Natural killer cell (primary cell): ENCODE measurements at regions not wholly inside any gene's neighbourhood (a gene's known extent, or its start where the extent isn't known, plus 50 kb on each side); places are given as distances from the start of the nearest gene placed in this dataset.

Experiments
- ATAC-seq, 3 donors: fragments of 150-1000 bp in 2 of 3; fragments of 200-7000 bp in 1 of 3; cut with Tn5 transposase; 1 replicate in 1 of 3; 2 replicates in 2 of 3; pipeline ENCODE4 v1.10.0; 2021; ENCODE audit warnings: mild to moderate bottlenecking in 2 of 3, moderate library complexity in 2 of 3
- DNase-seq, 2 donors: peaks; one replicate each; pipeline versions ENCODE4 v3.0.0 to v3.0.0-alpha.2; 2013 to 2021; ENCODE audit warnings: mixed read lengths in 1 of 2
- H3K27ac ChIP-seq: one replicate; pipeline ENCODE4 v1.5.1; 2013; ENCODE audit warnings: mild to moderate bottlenecking, low read length
- H3K27me3 ChIP-seq: one replicate; pipeline ENCODE4 v1.6.1; 2013; ENCODE audit warnings: low read length; ENCODE audit not compliant: control insufficient read depth, insufficient read depth
- H3K36me3 ChIP-seq: one replicate; pipeline ENCODE4 v1.6.1; 2013; ENCODE audit warnings: low read length; ENCODE audit not compliant: control insufficient read depth, insufficient read depth
- H3K4me1 ChIP-seq: one replicate; pipeline ENCODE4 v1.6.1; 2013; ENCODE audit warnings: low read length; ENCODE audit not compliant: control insufficient read depth, insufficient read depth
- H3K4me3 ChIP-seq: one replicate; pipeline ENCODE4 v1.5.1; 2013; ENCODE audit warnings: low read length
- H3K9me3 ChIP-seq: one replicate; pipeline ENCODE4 v1.6.1; 2013; ENCODE audit warnings: low read length; ENCODE audit not compliant: control insufficient read depth, insufficient read depth
- H3K27ac Mint-ChIP-seq, 2 donors: one replicate each; pipeline ENCODE4 v1.8.0; 2022; ENCODE audit warnings: mild to moderate bottlenecking in 2 of 2, mixed read lengths in 2 of 2, moderate library complexity in 1 of 2
- H3K27me3 Mint-ChIP-seq, 2 donors: one replicate each; pipeline ENCODE4 v1.8.0; 2022; ENCODE audit warnings: low read depth in 2 of 2, mixed read lengths in 2 of 2
- H3K36me3 Mint-ChIP-seq: one replicate; pipeline ENCODE4 v1.8.0; 2022; ENCODE audit warnings: mixed read lengths
- H3K4me1 Mint-ChIP-seq, 2 donors: one replicate each; pipeline ENCODE4 v1.8.0; 2022; ENCODE audit warnings: mixed read lengths in 2 of 2
- H3K4me3 Mint-ChIP-seq: one replicate; pipeline ENCODE4 v1.8.0; 2022; ENCODE audit warnings: mild to moderate bottlenecking, moderate library complexity, mixed read lengths
- H3K9me3 Mint-ChIP-seq, 2 donors: one replicate each; pipeline ENCODE4 v1.8.0; 2022; ENCODE audit warnings: mixed read lengths in 2 of 2
- WGBS: methylation state at CpG from one replicate; pipeline ENCODE4 v1.1.7; 2013; ENCODE audit warnings: missing lambda C conversion rate; ENCODE audit not compliant: insufficient coverage; 5-methylcytosine and 5-hydroxymethylcytosine counted together
- intact Hi-C: fragments of 100-400 bp; cut with micrococcal nuclease; formaldehyde crosslinking; loops from one replicate; pipeline ENCODE4 v1.14.2; 2022
- TF ChIP-seq, protein P1 (sequence below): fragments of 200-600 bp; IDR thresholded peaks from one replicate; pipeline ENCODE4 v1.8.0; 2022; ENCODE audit warnings: antibody characterized with exemption

DNA sequence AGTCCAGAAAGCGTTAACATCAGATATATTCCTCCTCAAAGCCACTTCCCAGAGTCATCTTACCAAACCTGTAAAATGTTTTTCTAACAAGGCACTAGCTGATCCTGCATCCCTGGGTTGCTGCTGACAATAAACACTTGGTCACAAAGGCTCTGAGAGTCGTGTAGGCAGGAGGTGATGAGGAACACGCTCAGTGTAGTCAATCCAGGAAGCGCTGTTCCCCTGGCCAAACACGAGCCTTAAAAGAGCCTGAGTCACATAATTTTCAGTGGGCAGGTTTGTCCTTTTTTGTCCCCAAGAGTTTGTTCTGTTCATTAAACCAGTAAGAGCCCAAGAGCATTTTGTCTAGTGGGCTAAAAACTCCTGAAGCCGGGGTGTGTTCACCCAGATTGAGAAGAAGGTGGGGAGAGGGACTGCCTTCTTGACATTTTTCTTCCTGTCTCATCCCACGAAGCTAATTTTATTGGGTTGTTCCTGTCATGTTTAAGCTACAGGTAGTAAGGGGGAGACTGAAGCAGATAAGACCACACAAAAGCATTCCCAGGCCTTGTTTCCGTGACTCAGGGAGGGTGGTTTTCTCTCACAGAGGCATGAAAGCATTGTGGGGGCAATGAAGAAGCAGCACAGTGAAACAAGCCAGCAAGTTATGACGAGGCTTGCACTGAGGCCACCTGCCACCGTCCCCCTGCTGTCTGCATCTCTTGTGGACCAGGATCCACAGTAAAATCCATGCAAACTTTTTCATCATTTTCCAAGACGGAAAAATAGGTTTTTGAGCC is 73.7 kb downstream of the FOXB1 start:
- Mint-ChIP-seq H3K4me1 (no peaks in the 10 kb centered on the region), H3K27ac (no peak overlapping the region), H3K27me3 (peaks cover 0 to 10% of the 10 kb centered on the region in 2 donors), H3K9me3 (no peaks in the 10 kb centered on the region), H3K4me3 (no peak overlapping the region), H3K36me3 (no peaks in the 10 kb centered on the region)
- ATAC-seq, result no peak
- WGBS, result 61% methylated on average over 11 of the region's 11 CpGs
- DNase-seq, result no peak
- no peak overlapping the region for H3K27ac ChIP-seq
- H3K9me3 ChIP-seq, result no peaks in the 10 kb centered on the region
- TF ChIP-seq, protein P1, sequence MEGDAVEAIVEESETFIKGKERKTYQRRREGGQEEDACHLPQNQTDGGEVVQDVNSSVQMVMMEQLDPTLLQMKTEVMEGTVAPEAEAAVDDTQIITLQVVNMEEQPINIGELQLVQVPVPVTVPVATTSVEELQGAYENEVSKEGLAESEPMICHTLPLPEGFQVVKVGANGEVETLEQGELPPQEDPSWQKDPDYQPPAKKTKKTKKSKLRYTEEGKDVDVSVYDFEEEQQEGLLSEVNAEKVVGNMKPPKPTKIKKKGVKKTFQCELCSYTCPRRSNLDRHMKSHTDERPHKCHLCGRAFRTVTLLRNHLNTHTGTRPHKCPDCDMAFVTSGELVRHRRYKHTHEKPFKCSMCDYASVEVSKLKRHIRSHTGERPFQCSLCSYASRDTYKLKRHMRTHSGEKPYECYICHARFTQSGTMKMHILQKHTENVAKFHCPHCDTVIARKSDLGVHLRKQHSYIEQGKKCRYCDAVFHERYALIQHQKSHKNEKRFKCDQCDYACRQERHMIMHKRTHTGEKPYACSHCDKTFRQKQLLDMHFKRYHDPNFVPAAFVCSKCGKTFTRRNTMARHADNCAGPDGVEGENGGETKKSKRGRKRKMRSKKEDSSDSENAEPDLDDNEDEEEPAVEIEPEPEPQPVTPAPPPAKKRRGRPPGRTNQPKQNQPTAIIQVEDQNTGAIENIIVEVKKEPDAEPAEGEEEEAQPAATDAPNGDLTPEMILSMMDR, result no peak
- H3K36me3 ChIP-seq, result no peaks in the 10 kb centered on the region
- no peaks in the 10 kb centered on the region for H3K27me3 ChIP-seq
- intact Hi-C loops, result no loop called here
- no peaks in the 10 kb centered on the region for H3K4me1 ChIP-seq
- H3K4me3 ChIP-seq, result no peak overlapping the region

DNA sequence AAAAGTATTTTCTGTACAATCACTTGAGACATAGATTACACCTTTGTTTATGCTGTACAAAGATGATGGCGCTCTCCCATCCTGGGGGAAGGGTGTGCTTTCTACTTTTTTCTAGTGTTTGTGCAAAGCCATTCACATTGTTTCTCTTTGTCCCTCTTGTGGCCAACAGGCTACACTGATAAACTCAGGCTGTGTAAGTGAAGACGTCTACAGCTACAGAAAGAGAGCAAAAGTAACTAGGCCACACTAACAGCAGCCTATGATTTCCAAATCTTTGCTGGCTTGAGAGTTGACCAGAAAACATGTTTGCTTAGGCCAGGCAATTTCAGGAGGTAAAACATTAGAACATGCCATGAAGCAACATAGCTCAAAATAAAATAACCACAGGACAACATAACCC is 75.1 kb downstream of the FOXB1 start:
- Mint-ChIP-seq H3K9me3 (no peaks in the 10 kb centered on the region), H3K27me3 (no peaks in the 10 kb centered on the region), H3K27ac (no peak overlapping the region), H3K4me3 (no peak overlapping the region), H3K36me3 (no peaks in the 10 kb centered on the region), H3K4me1 (no peaks in the 10 kb centered on the region)
- Histone ChIP-seq H3K27me3 (no peaks in the 10 kb centered on the region), H3K36me3 (no peaks in the 10 kb centered on the region), H3K4me1 (no peaks in the 10 kb centered on the region), H3K9me3 (no peaks in the 10 kb centered on the region), H3K27ac (no peak overlapping the region), H3K4me3 (no peak overlapping the region)
- intact Hi-C loops, result no loop called here
- 93% methylated on average over 2 of the region's 2 CpGs for WGBS
- TF ChIP-seq, protein P1, result no peak
- DNase-seq (peak in 1 of 2 donors; percentile 10), ATAC-seq (no peak)

DNA sequence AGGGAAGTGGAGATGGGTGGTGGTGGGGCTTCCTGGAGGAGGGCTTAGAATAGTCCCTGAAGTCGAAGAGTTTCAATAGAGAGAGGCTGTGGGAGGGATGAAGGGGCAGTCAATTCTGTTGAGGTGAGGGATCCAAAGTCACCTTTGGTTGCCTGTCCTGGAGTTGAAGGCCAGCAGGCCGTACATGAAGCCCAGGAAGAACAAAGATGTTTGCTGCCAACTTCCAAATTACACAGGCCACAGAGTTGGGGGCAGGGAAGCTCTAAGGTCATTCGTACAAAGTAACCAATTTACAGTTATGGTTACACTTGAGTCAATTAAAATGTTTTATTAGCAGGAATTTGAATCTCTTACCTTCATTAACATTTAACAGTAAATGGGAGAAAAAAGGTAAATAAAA is 77.9 kb downstream of the FOXB1 start:
- Histone ChIP-seq H3K36me3 (no peaks in the 10 kb centered on the region), H3K4me3 (no peak overlapping the region), H3K27ac (no peak overlapping the region), H3K27me3 (no peaks in the 10 kb centered on the region), H3K4me1 (no peaks in the 10 kb centered on the region), H3K9me3 (no peaks in the 10 kb centered on the region)
- 91% methylated on average over 2 of the region's 3 CpGs for WGBS
- Mint-ChIP-seq H3K4me3 (no peak overlapping the region), H3K9me3 (no peaks in the 10 kb centered on the region), H3K27me3 (peaks cover 0 to 3% of the 10 kb centered on the region in 2 donors), H3K4me1 (no peaks in the 10 kb centered on the region), H3K27ac (no peak overlapping the region), H3K36me3 (no peaks in the 10 kb centered on the region)
- TF ChIP-seq, protein P1, result no peak
- DNase-seq, result no peak
- ATAC-seq, result no peak
- intact Hi-C loops, result no loop called here

DNA sequence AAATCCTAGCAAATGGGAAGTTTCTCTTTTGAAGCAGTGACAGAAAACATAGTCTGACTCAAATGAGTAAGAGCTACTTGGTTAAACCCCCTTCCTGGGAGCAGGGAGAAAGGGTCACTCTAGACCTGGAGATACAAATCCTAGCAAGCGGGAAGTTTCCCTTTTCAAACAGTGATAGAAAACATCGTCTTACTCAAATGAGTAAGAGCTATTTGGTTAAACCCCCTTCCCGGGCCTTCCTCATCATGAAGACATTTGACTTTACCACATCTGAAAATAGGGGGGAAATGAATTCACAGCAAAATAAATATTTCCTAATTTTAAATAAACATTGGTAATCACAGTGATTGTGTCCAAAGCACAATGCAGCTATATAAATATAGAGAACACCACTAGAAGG is 79.2 kb downstream of the FOXB1 start:
- 94% methylated on average over 2 of the region's 3 CpGs for WGBS
- Mint-ChIP-seq H3K4me1 (no peaks in the 10 kb centered on the region), H3K27ac (no peak overlapping the region), H3K27me3 (peaks cover 4 to 5% of the 10 kb centered on the region in 2 donors), H3K4me3 (no peak overlapping the region), H3K36me3 (no peaks in the 10 kb centered on the region), H3K9me3 (no peaks in the 10 kb centered on the region)
- ATAC-seq, result no peak
- no peaks in the 10 kb centered on the region for H3K36me3 ChIP-seq
- DNase-seq, result no peak
- H3K27ac ChIP-seq, result no peak overlapping the region
- no peak overlapping the region for H3K4me3 ChIP-seq
- no peaks in the 10 kb centered on the region for H3K27me3 ChIP-seq
- TF ChIP-seq, protein P1, result no peak
- H3K4me1 ChIP-seq, result no peaks in the 10 kb centered on the region
- intact Hi-C loops, result no loop called here
- H3K9me3 ChIP-seq, result no peaks in the 10 kb centered on the region
